Stimulated activated naive CD8-positive, alpha-beta T cell treated with anti-CD3 and anti-CD28 coated beads, Interleukin-15, Interleukin-2, amounts not matched to agents 100 ng/mL and 50 ng/mL, for 24 hours (primary cell): ENCODE measurements at regions not wholly inside any gene's neighbourhood (a gene's known extent, or its start where the extent isn't known, plus 50 kb on each side); places are given as distances from the start of the nearest gene placed in this dataset.

Source experiments
- H3K27ac Mint-ChIP-seq: one replicate; pipeline ENCODE4 v1.8.0; 2021; ENCODE audit warnings: mild to moderate bottlenecking, mixed read lengths
- H3K27me3 Mint-ChIP-seq: one replicate; pipeline ENCODE4 v1.8.0; 2021; ENCODE audit warnings: mixed read lengths
- H3K36me3 Mint-ChIP-seq: one replicate; pipeline ENCODE4 v1.8.0; 2021; ENCODE audit warnings: low read depth, mixed read lengths
- H3K4me1 Mint-ChIP-seq: one replicate; pipeline ENCODE4 v1.8.0; 2021; ENCODE audit warnings: low read depth, mixed read lengths
- H3K4me3 Mint-ChIP-seq: one replicate; pipeline ENCODE4 v1.8.0; 2021; ENCODE audit warnings: mild to moderate bottlenecking, mixed read lengths
- H3K9me3 Mint-ChIP-seq: one replicate; pipeline ENCODE4 v1.8.0; 2021; ENCODE audit warnings: mixed read lengths

GRCh38 chr1:222098404-222098803, 356.5 kb upstream of the DUSP10 start:
- Mint-ChIP-seq H3K36me3 (no peaks in the 10 kb centered on the region), H3K27ac (no peak overlapping the region), H3K4me3 (no peak overlapping the region), H3K27me3 (no peaks in the 10 kb centered on the region), H3K9me3 (no peaks in the 10 kb centered on the region), H3K4me1 (no peaks in the 10 kb centered on the region)

GRCh38 chr1:222097588-222097987, 355.7 kb upstream of the DUSP10 start:
- H3K27me3 Mint-ChIP-seq, result peaks cover 3% of the 10 kb centered on the region
- no peaks in the 10 kb centered on the region for H3K9me3 Mint-ChIP-seq
- no peak overlapping the region for H3K4me3 Mint-ChIP-seq
- H3K4me1 Mint-ChIP-seq, result no peaks in the 10 kb centered on the region
- H3K27ac Mint-ChIP-seq, result no peak overlapping the region
- no peaks in the 10 kb centered on the region for H3K36me3 Mint-ChIP-seq

- peaks cover 10% of the 10 kb centered on the region for H3K27me3 Mint-ChIP-seq
- no peaks in the 10 kb centered on the region for H3K36me3 Mint-ChIP-seq
- H3K4me3 Mint-ChIP-seq, result no peak overlapping the region
- H3K27ac Mint-ChIP-seq, result no peak overlapping the region
- H3K4me1 Mint-ChIP-seq, result no peaks in the 10 kb centered on the region
- no peaks in the 10 kb centered on the region for H3K9me3 Mint-ChIP-seq
These were observed 355.0 kb upstream of the DUSP10 start for GRCh38 chr1:222096883-222097282.

- Mint-ChIP-seq H3K36me3 (no peaks in the 10 kb centered on the region), H3K27ac (no peak overlapping the region), H3K27me3 (peaks cover 10% of the 10 kb centered on the region), H3K9me3 (no peaks in the 10 kb centered on the region), H3K4me1 (no peaks in the 10 kb centered on the region), H3K4me3 (no peak overlapping the region)
These were observed 354.5 kb upstream of the DUSP10 start for GRCh38 chr1:222096476-222096772.

GRCh38 chr1:222095606-222096475, 354.0 kb upstream of the DUSP10 start:
- no peak overlapping the region for H3K4me3 Mint-ChIP-seq

GRCh38 chr1:222093518-222093917, 351.6 kb upstream of the DUSP10 start:
- Mint-ChIP-seq H3K4me1 (no peaks in the 10 kb centered on the region), H3K27me3 (peaks cover 14% of the 10 kb centered on the region), H3K27ac (no peak overlapping the region), H3K4me3 (no peak overlapping the region), H3K9me3 (no peaks in the 10 kb centered on the region), H3K36me3 (no peaks in the 10 kb centered on the region)

More at GRCh38 chr1:222095606-222096475, 354.0 kb upstream of the DUSP10 start:
- H3K9me3 Mint-ChIP-seq, result no peaks in the 10 kb centered on the region
- H3K27ac Mint-ChIP-seq, result no peak overlapping the region
- no peaks in the 10 kb centered on the region for H3K4me1 Mint-ChIP-seq
- H3K27me3 Mint-ChIP-seq, result peaks cover 10% of the 10 kb centered on the region
- no peaks in the 10 kb centered on the region for H3K36me3 Mint-ChIP-seq

- H3K36me3 Mint-ChIP-seq, result no peaks in the 10 kb centered on the region
- no peaks in the 10 kb centered on the region for H3K9me3 Mint-ChIP-seq
- peaks cover 23% of the 10 kb centered on the region for H3K27me3 Mint-ChIP-seq
- H3K4me3 Mint-ChIP-seq, result no peak overlapping the region
- no peak overlapping the region for H3K27ac Mint-ChIP-seq
- no peaks in the 10 kb centered on the region for H3K4me1 Mint-ChIP-seq
These were observed 348.2 kb upstream of the DUSP10 start for GRCh38 chr1:222090103-222090502.

GRCh38 chr1:222087221-222087920, 345.5 kb upstream of the DUSP10 start:
- Mint-ChIP-seq H3K4me1 (no peaks in the 10 kb centered on the region), H3K27me3 (peaks cover 23% of the 10 kb centered on the region), H3K27ac (no peak overlapping the region), H3K9me3 (no peaks in the 10 kb centered on the region), H3K4me3 (no peak overlapping the region), H3K36me3 (no peaks in the 10 kb centered on the region)

- H3K4me3 Mint-ChIP-seq, result no peak overlapping the region
- H3K27me3 Mint-ChIP-seq, result peaks cover 19% of the 10 kb centered on the region
- H3K36me3 Mint-ChIP-seq, result no peaks in the 10 kb centered on the region
- no peaks in the 10 kb centered on the region for H3K9me3 Mint-ChIP-seq
- H3K4me1 Mint-ChIP-seq, result no peaks in the 10 kb centered on the region
- H3K27ac Mint-ChIP-seq, result no peak overlapping the region
These were observed 343.1 kb upstream of the DUSP10 start for GRCh38 chr1:222084996-222085395.

GRCh38 chr1:222084048-222084447, 342.2 kb upstream of the DUSP10 start:
- H3K27ac Mint-ChIP-seq, result no peak overlapping the region
- no peaks in the 10 kb centered on the region for H3K9me3 Mint-ChIP-seq
- no peak overlapping the region for H3K4me3 Mint-ChIP-seq
- no peaks in the 10 kb centered on the region for H3K4me1 Mint-ChIP-seq
- peaks cover 14% of the 10 kb centered on the region for H3K27me3 Mint-ChIP-seq
- H3K36me3 Mint-ChIP-seq, result no peaks in the 10 kb centered on the region

- Mint-ChIP-seq H3K4me3 (no peak overlapping the region), H3K27ac (no peak overlapping the region), H3K36me3 (no peaks in the 10 kb centered on the region), H3K9me3 (no peaks in the 10 kb centered on the region), H3K27me3 (peaks cover 10% of the 10 kb centered on the region), H3K4me1 (no peaks in the 10 kb centered on the region)
These were observed 340.0 kb upstream of the DUSP10 start for GRCh38 chr1:222081859-222082258.

- H3K27ac Mint-ChIP-seq, result no peak overlapping the region
- H3K27me3 Mint-ChIP-seq, result no peaks in the 10 kb centered on the region
- H3K9me3 Mint-ChIP-seq, result no peaks in the 10 kb centered on the region
These were observed 337.7 kb upstream of the DUSP10 start for GRCh38 chr1:222079566-222079965.

GRCh38 chr1:222077206-222077605, 335.3 kb upstream of the DUSP10 start:
- Mint-ChIP-seq H3K36me3 (no peaks in the 10 kb centered on the region), H3K27me3 (no peaks in the 10 kb centered on the region), H3K9me3 (no peaks in the 10 kb centered on the region), H3K27ac (no peak overlapping the region), H3K4me3 (no peak overlapping the region), H3K4me1 (no peaks in the 10 kb centered on the region)

More at GRCh38 chr1:222079566-222079965, 337.7 kb upstream of the DUSP10 start:
- no peak overlapping the region for H3K4me3 Mint-ChIP-seq
- no peaks in the 10 kb centered on the region for H3K4me1 Mint-ChIP-seq
- no peaks in the 10 kb centered on the region for H3K36me3 Mint-ChIP-seq

- Mint-ChIP-seq H3K4me1 (no peaks in the 10 kb centered on the region), H3K27me3 (no peaks in the 10 kb centered on the region), H3K27ac (no peak overlapping the region), H3K36me3 (no peaks in the 10 kb centered on the region), H3K9me3 (no peaks in the 10 kb centered on the region), H3K4me3 (no peak overlapping the region)
These were observed 332.4 kb upstream of the DUSP10 start for GRCh38 chr1:222074317-222074716.

GRCh38 chr1:222073307-222073995, 331.6 kb upstream of the DUSP10 start:
- H3K27me3 Mint-ChIP-seq, result no peaks in the 10 kb centered on the region
- no peak overlapping the region for H3K4me3 Mint-ChIP-seq
- H3K27ac Mint-ChIP-seq, result no peak overlapping the region
- no peaks in the 10 kb centered on the region for H3K36me3 Mint-ChIP-seq
- H3K4me1 Mint-ChIP-seq, result no peaks in the 10 kb centered on the region
- no peaks in the 10 kb centered on the region for H3K9me3 Mint-ChIP-seq
